Stomach (tissue), 8 donors: ENCODE measurements at regions not wholly inside any gene's neighbourhood (a gene's known extent, or its start where the extent isn't known, plus 50 kb on each side); places are given as distances from the start of the nearest gene placed in this dataset.
"Not testable (repeated sequence)": the region's sequence is repeated elsewhere in the genome, so short reads cannot be mapped to it uniquely, and the experiment has no call there.

Experiments
- DNase-seq, 2 donors: peaks; one replicate each; pipeline versions ENCODE4 v3.0.0 to v3.0.0-alpha.2; 2013 to 2019
- H3K27ac ChIP-seq, 5 donors: fragments of 200-600 bp in 4 of 5; sonication (generic) in 4 of 5; one replicate each; pipeline ENCODE4 v1.5.1; 2013 to 2019; ENCODE audit warnings: mild to moderate bottlenecking in 1 of 5, moderate library complexity in 1 of 5
- H3K27me3 ChIP-seq, 3 donors: fragments of 200-600 bp; sonication (generic); one replicate each; pipeline ENCODE4 v1.5.1; 2017 to 2019; ENCODE audit warnings: mixed run types in 1 of 3
- H3K36me3 ChIP-seq, 4 donors: fragments of 200-600 bp; sonication (generic); 1 replicate in 3 of 4; 2 replicates in 1 of 4; pipeline ENCODE4 v1.5.1; 2016 to 2019
- H3K4me1 ChIP-seq, 4 donors: fragments of 200-600 bp; sonication (generic); one replicate each; pipeline ENCODE4 v1.5.1; 2016 to 2019
- H3K4me3 ChIP-seq, 4 donors: fragments of 200-600 bp; sonication (generic) in 3 of 4; one replicate each; pipeline ENCODE4 v1.5.1; 2016 to 2019; ENCODE audit warnings: mild to moderate bottlenecking in 1 of 4
- H3K9me3 ChIP-seq, 4 donors: fragments of 200-600 bp; sonication (generic); one replicate each; pipeline ENCODE4 v1.5.1; 2016 to 2019
- CTCF ChIP-seq, 7 experiments: fragments of 450-650 bp in 4 of 7; fragments of 200-600 bp in 3 of 7; sonication (generic) in 3 of 7; IDR thresholded peaks; one replicate each; pipeline ENCODE4 v1.5.1; 2016 to 2019; ENCODE audit warnings: antibody characterized with exemption in 7 of 7, control low read depth in 2 of 7, mild to moderate bottlenecking in 1 of 7
- EP300 ChIP-seq: sonication (generic); formaldehyde crosslinking; IDR thresholded peaks from one replicate; pipeline ENCODE4 v1.6.1; 2017; ENCODE audit warnings: antibody characterized with exemption
- POLR2A ChIP-seq, 4 donors: fragments of 450-650 bp; IDR thresholded peaks; one replicate each; pipeline ENCODE4 v1.6.1; 2016; ENCODE audit warnings: antibody characterized with exemption in 4 of 4, control low read depth in 2 of 4, mild to moderate bottlenecking in 1 of 4, moderate library complexity in 1 of 4
- POLR2AphosphoS5 ChIP-seq, 3 donors: sonication (generic); formaldehyde crosslinking; IDR thresholded peaks; one replicate each; pipeline ENCODE4 v1.6.1; 2016; ENCODE audit warnings: antibody characterized with exemption in 3 of 3
- WGBS, 5 donors: extraction: QIAGEN DNeasy Blood & Tissue Kit in 3 of 5; methylation state at CpG; one replicate each; pipeline versions ENCODE4 v1.1.5 to v1.1.7; 2013 to 2018; 5-methylcytosine and 5-hydroxymethylcytosine counted together
- intact Hi-C: fragments of 100-400 bp; cut with DNase I; formaldehyde crosslinking; loops from one replicate; pipeline ENCODE4 v1.15.1; 2023; ENCODE audit warnings: low total_unique reads
- donor health status: healthy with polysubstance abuse.
- donor health status: Bipolar disorder and iron deficiency.
- donor health status: healthy.

- Histone ChIP-seq H3K36me3 (no peaks in the 10 kb centered on the region), H3K9me3 (no peaks in the 10 kb centered on the region), H3K27me3 (no peaks in the 10 kb centered on the region), H3K4me3 (no peak overlapping the region), H3K27ac (no peak overlapping the region), H3K4me1 (peaks cover 0 to 27% (median 13%) of the 10 kb centered on the region in 4 donors)
- intact Hi-C loops: no loop called here
- TF ChIP-seq EP300: no peak
- DNase-seq: no peak
- WGBS, 5 donors: 90 to 97% (median 92%) methylated on average over 1 of the region's 1 CpG
Measured at GRCh38 chr10:29701306-29701705, 66.5 kb upstream of the SVIL start.

GRCh38 chr10:29699621-29700020 lies 64.8 kb upstream of the SVIL start:
- no peaks in the 10 kb centered on the region for H3K27me3 ChIP-seq
- TF ChIP-seq POLR2A (IDR thresholded peaks at IDR 0.05) (no peak), CTCF (IDR thresholded peaks at IDR 0.05) (no peak), EP300 (no peak), POLR2AphosphoS5 (IDR thresholded peaks at IDR 0.05) (no peak)
- H3K36me3 ChIP-seq: no peaks in the 10 kb centered on the region
- 64 to 93% (median 74%) methylated on average over 4 to 5 of the region's 5 CpGs for WGBS, 5 donors
- H3K9me3 ChIP-seq: no peaks in the 10 kb centered on the region
- peak overlapping the region in 1 of 5 donors; percentile 29 for H3K27ac ChIP-seq
- no peak for DNase-seq
- intact Hi-C loops: no loop called here
- H3K4me1 ChIP-seq: peaks cover 0 to 31% (median 13%) of the 10 kb centered on the region in 4 donors
- no peak overlapping the region for H3K4me3 ChIP-seq

- peaks cover 0 to 32% (median 11%) of the 10 kb centered on the region in 4 donors for H3K4me1 ChIP-seq
- no peak overlapping the region for H3K27ac ChIP-seq
- no peak for DNase-seq
- no peaks in the 10 kb centered on the region for H3K36me3 ChIP-seq
- TF ChIP-seq POLR2AphosphoS5 (IDR thresholded peaks at IDR 0.05) (no peak), POLR2A (IDR thresholded peaks at IDR 0.05) (no peak), CTCF (IDR thresholded peaks at IDR 0.05) (no peak), EP300 (no peak)
- H3K9me3 ChIP-seq: no peaks in the 10 kb centered on the region
- intact Hi-C loops: no loop called here
- 90 to 94% (median 90%) methylated on average over 8 of the region's 8 CpGs for WGBS, 5 donors
- H3K4me3 ChIP-seq: no peak overlapping the region
- H3K27me3 ChIP-seq: no peaks in the 10 kb centered on the region
Measured at GRCh38 chr10:29698773-29699490, 64.2 kb upstream of the SVIL start.

- DNase-seq, H3K36me3 ChIP-seq, H3K27me3 ChIP-seq, intact Hi-C loops, H3K4me3 ChIP-seq, H3K9me3 ChIP-seq: not testable (repeated sequence)
- H3K27ac ChIP-seq: peak overlapping the region in 1 of 5 donors; percentile 13
- 94 to 100% (median 95%) methylated on average over 7 to 30 of the region's 30 CpGs for WGBS, 5 donors
- peaks cover 0 to 33% (median 11%) of the 10 kb centered on the region in 4 donors for H3K4me1 ChIP-seq
Measured at GRCh38 chr10:29696581-29696980, 61.8 kb upstream of the SVIL start.

GRCh38 chr10:29694121-29694520 lies 59.4 kb upstream of the SVIL start:
- no peaks in the 10 kb centered on the region for H3K36me3 ChIP-seq
- 68 to 95% (median 86%) methylated on average over 3 of the region's 3 CpGs for WGBS, 5 donors
- intact Hi-C loops: no loop called here
- no peak for DNase-seq
- H3K4me1 ChIP-seq: peaks cover 0 to 34% (median 20%) of the 10 kb centered on the region in 4 donors
- TF ChIP-seq POLR2A (IDR thresholded peaks at IDR 0.05): no peak
- no peak for TF ChIP-seq CTCF (IDR thresholded peaks at IDR 0.05)
- no peak for TF ChIP-seq POLR2AphosphoS5 (IDR thresholded peaks at IDR 0.05)
- TF ChIP-seq EP300: no peak
- H3K27ac ChIP-seq: peak overlapping the region in 1 of 5 donors; percentile 2
- no peak overlapping the region for H3K4me3 ChIP-seq
- no peaks in the 10 kb centered on the region for H3K9me3 ChIP-seq
- H3K27me3 ChIP-seq: no peaks in the 10 kb centered on the region
